ENCODE measurements at regions not wholly inside any gene's neighbourhood (a gene's known extent, or its start where the extent isn't known, plus 50 kb on each side); places are given as distances from the start of the nearest gene placed in this dataset.

GRCh38 chr20:24361541-24361940 lies 107.9 kb upstream of the SYNDIG1 start:
- in situ Hi-C loops (cut with MboI; ENCODE audit: low pct_unique_long_range_greater_than_20kb, low sequenced_read_pairs, unreplicated experiment), result loop anchor here (25.0 kb wide), 1 partner anchor 101 kb away; the partner anchor contains the start of gene SYNDIG1
- TF ChIP-seq CTCF (IDR thresholded peaks at IDR 0.05; ENCODE audit: extremely low read depth, insufficient read depth, missing control alignments), result no peak
- no peak for DNase-seq (ENCODE audit: low spot score)

GRCh38 chr20:24360531-24360930 lies 108.9 kb upstream of the SYNDIG1 start:
- in situ Hi-C loops (cut with MboI; ENCODE audit: low pct_unique_long_range_greater_than_20kb, low sequenced_read_pairs, unreplicated experiment), result loop anchor here (25.0 kb wide), 1 partner anchor 102 kb away; the partner anchor contains the start of gene SYNDIG1
- no peak for TF ChIP-seq CTCF (IDR thresholded peaks at IDR 0.05; ENCODE audit: extremely low read depth, insufficient read depth, missing control alignments)
- no peak for DNase-seq (ENCODE audit: low spot score)

GRCh38 chr20:24359321-24360027 lies 110.0 kb upstream of the SYNDIG1 start:
- DNase-seq (ENCODE audit: low spot score), result no peak
- no peak for TF ChIP-seq CTCF (IDR thresholded peaks at IDR 0.05; ENCODE audit: extremely low read depth, insufficient read depth, missing control alignments)
- in situ Hi-C loops (cut with MboI; ENCODE audit: low pct_unique_long_range_greater_than_20kb, low sequenced_read_pairs, unreplicated experiment), result loop anchor here (25.0 kb wide), 1 partner anchor 103 kb away; the partner anchor contains the start of gene SYNDIG1

GRCh38 chr20:24357931-24358330 lies 111.5 kb upstream of the SYNDIG1 start:
- in situ Hi-C loops (cut with MboI; ENCODE audit: low pct_unique_long_range_greater_than_20kb, low sequenced_read_pairs, unreplicated experiment), result loop anchor here (25.0 kb wide), 1 partner anchor 104 kb away; the partner anchor contains the start of gene SYNDIG1
- no peak for TF ChIP-seq CTCF (IDR thresholded peaks at IDR 0.05; ENCODE audit: extremely low read depth, insufficient read depth, missing control alignments)
- DNase-seq (ENCODE audit: low spot score), result no peak

- no peak for DNase-seq (ENCODE audit: low spot score)
- in situ Hi-C loops (cut with MboI; ENCODE audit: low pct_unique_long_range_greater_than_20kb, low sequenced_read_pairs, unreplicated experiment), result loop anchor here (25.0 kb wide), 1 partner anchor 105 kb away; the partner anchor contains the start of gene SYNDIG1
- no peak for TF ChIP-seq CTCF (IDR thresholded peaks at IDR 0.05; ENCODE audit: extremely low read depth, insufficient read depth, missing control alignments)
Measured at GRCh38 chr20:24357177-24357576, 112.3 kb upstream of the SYNDIG1 start.

- in situ Hi-C loops (cut with MboI; ENCODE audit: low pct_unique_long_range_greater_than_20kb, low sequenced_read_pairs, unreplicated experiment), result loop anchor here (25.0 kb wide), 1 partner anchor 109 kb away; the partner anchor contains the start of gene SYNDIG1
- DNase-seq (ENCODE audit: low spot score), result no peak
- TF ChIP-seq CTCF (IDR thresholded peaks at IDR 0.05; ENCODE audit: extremely low read depth, insufficient read depth, missing control alignments), result no peak
Measured at GRCh38 chr20:24353135-24353690, 116.2 kb upstream of the SYNDIG1 start.

Measured in GM13977 (cell line).